ENCODE measurements at regions not wholly inside any gene's neighbourhood (a gene's known extent, or its start where the extent isn't known, plus 50 kb on each side); places are given as distances from the start of the nearest gene placed in this dataset.

DNA sequence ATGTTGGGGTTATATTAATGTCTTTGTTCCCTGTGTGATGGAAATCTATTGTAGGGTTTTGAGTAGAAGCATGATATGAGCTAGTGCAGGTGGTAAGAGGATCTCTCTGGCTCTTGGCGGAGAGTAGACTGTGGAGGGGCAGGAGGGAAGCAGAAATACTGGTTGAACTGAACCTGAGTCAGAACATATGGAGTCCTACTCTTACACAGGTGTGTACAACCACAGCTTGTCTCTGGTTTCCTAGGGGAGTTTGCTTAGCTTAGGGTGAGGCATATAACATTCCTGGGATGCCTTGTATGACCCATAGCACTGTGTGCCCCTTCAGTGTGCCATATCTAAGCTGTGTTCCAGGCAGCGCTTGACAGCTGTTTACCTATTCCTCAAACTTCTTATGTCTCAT is 97.3 kb upstream of the GCFC2 start:
- no peak for DNase-seq (ENCODE audit: low read depth)

DNA sequence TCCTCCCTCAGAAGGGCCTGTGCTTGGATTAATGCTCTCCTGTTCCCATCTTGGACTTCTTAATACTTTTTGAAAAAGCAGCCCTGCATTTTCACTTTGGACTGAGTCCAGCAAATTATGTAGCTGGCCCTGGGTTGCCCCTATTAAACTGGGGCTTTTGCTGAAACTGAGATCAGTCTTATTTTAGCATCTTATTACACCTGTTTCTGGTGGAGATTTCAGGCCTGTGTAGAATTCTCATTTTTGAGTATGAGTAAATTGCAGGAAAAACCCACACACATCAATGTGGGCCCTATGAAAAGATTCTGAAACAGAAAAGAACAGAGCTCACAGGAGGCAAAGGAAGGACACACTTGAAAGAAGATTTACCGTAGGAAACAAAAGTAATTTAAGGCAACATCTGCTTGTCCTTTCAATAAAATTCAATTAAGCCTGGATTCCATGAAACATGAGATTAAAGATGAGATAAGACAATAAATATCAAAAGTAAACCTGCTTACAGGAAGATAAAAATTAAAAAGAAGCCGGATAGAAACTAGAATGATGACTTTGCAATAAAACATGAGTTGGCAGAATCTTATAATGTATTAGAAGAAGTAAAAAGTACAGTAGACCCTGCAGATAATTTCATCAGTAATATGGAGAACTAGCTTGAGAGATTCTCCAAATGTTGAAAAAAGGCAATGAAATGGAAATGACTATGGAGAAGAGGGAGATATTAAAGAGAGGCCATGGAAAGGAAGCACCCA is 90.7 kb upstream of the GCFC2 start:
- DNase-seq (ENCODE audit: low read depth): no peak

- no peak for DNase-seq (ENCODE audit: low read depth)
Measured at GRCh38 chr2:75800456-75800855, 89.7 kb upstream of the GCFC2 start.

GRCh38 chr2:75799859-75800258 is 89.1 kb upstream of the GCFC2 start:
- DNase-seq (ENCODE audit: low read depth): no peak

DNA sequence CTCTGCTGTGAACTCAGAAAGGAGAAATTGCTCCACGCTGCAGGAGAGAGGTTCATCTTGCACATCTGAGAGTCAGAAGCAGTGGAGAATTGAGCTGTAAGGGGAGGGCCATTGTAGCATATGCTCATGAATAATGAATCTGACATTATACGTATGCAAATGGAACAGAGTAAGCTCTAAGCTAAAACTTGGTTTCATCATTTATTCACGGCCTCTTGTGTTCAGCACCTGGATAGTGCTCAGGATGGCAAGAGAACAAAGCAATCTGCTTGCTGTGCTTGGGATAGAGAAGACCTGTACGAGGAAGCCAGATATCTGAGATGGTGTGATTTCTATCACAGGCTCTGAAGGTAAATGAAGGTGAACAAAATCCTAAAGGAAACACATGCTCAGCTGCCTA is 87.9 kb upstream of the GCFC2 start:
- no peak for DNase-seq (ENCODE audit: low read depth)

DNA sequence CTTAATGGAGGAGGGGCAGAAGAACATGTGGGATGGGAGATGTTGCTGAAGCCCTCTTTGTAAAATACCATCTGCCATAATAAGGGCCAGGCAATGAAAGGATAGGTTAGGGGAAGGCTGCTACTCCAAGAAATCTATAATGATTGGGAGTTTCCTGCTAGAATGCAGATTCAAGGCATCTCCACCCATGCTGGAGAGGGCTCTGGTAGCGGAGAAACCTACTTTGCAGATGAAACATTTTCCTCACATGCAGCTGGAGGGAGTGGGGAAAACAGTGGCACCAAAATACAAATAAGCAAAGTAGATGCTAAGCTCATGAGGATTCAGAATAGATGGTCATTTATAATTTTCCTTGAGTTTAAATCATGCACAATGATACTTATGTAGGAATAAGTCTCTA is 82.3 kb upstream of the GCFC2 start:
- DNase-seq (ENCODE audit: low read depth): no peak

DNA sequence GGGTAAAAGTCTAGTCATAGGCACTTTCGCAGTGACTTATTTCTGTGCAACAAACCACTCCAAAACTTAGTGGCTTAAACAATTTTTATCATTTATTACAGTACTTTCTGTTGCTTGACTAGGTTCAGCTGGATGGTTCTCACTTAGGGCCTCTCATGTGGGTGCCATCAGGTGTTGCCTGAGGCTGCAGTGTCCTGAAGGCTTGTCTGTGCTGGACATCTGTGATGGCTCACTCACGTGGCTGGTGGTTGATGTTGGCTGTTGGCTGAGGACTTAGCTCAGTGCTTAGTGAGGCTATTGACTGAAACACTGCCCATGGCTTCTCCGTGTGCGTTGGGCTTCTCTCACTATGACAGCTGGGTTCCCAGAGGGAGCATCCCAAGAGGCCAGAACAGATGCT is 81.4 kb upstream of the GCFC2 start:
- DNase-seq (ENCODE audit: low read depth): no peak

- no peak for DNase-seq (ENCODE audit: low read depth)
Measured at GRCh38 chr2:75790814-75791467, 80.2 kb upstream of the GCFC2 start.

DNA sequence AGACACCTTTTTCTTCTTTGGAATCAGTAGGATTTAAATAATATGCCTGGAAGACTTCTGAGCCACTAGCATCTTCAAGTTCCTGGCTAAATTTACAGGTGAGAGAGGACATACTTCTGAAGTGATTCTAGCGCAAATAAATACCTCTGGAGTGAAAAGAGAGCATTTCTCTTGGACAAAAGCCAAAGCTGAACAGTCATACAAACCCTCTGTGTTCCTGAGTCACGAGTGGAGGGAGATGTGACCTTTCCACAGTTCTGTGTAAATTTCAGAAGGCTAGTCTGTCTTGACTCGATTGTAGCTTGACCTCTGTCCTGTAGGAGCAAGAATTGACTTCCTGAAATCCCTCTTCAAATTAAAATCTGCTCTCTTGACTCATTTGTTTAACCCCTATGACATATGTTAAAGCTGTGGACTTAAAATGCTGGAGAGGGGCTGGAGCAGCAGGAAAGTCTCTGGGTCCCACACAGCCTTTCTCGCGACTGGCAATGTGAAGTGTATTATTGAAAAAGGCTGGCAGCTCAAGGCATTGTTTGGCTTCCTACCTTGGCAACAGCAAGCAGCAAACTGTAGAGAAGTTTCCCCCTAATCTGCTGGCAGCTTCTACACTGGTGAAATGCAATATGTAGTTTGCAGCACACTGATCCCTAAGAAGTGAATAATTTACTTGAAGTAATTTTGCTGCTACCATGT is 79.6 kb upstream of the GCFC2 start:
- DNase-seq (ENCODE audit: low read depth): no peak

DNA sequence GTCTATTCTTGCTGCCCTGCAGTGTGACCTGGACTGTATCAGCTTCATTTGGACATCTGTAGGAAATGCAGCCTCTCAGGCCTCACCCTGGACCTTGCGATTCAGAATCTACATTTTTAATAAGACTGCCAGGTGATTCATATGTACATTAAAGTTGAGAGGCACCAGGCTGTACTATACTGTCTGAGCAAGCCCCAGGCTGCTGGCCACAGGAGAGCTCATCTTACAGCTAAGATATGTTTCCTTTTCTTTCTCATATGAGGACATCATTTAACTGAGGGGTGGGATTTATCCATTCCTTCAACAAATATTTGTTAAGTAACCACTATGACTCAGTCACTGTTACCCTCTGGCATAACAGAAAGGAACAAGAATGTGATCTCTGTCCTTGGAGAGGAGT is 78.2 kb upstream of the GCFC2 start:
- peak; percentile 1 for DNase-seq (ENCODE audit: low read depth)

GRCh38 chr2:75788154-75788553 is 77.4 kb upstream of the GCFC2 start:
- DNase-seq (ENCODE audit: low read depth): no peak

DNA sequence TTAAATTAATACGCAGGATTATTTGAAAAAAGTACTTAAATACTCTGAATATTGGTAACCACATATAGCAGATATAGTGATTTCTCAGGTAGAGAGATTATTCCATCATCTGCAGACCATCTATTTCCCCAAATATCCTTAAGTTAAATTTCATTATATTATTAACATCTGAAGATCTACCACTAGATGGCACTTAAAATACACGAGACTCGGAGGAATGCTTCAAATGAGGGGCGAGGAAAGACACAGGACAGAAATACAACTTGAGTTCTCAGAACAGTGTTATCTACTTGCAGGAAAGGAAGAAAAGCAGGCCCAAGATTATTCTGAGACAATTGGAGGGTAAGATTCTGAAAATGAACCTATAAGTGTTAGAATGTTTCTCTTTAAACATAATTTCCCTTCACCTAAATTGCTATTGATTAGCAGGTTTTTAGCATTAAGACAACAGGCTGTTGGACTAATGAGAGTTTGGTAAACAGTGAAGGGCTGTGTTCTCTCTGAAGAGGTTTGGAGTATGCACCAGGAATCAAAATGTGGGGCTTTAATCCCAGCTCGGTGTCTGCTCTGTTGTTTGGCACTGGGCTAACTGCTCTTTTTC is 76.9 kb upstream of the GCFC2 start:
- DNase-seq (ENCODE audit: low read depth): peak; percentile 10

- DNase-seq (ENCODE audit: low read depth): no peak
Measured at GRCh38 chr2:75775311-75775823, 64.7 kb upstream of the GCFC2 start.

GRCh38 chr2:75772908-75773630 is 62.4 kb upstream of the GCFC2 start:
- DNase-seq (ENCODE audit: low read depth): no peak

DNA sequence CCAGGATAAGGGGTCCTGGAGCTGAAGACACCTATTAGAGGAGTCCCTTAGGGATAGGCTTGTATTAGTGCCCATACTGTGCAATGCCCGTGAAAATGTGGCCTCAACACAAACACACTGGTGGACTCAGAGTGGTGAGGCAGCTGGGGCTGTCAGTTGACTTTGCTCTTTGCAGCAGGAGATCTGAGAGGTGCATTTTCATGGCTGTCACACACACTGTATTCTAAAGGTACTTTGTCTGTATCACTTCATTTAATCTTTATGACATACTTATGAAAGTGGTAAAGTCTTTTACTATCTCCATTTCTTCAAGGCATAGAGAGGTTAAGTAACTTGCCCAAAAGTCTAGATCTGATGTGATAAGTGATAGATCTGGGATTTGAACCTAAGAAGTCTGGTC is 55.1 kb upstream of the GCFC2 start:
- no peak for DNase-seq (ENCODE audit: low read depth)

GRCh38 chr2:75764611-75765010 is 53.9 kb upstream of the GCFC2 start:
- no peak for DNase-seq (ENCODE audit: low read depth)

Data from non-pigmented ciliary epithelial cell (primary cell).